GM18519 (cell line): ENCODE measurements at regions not wholly inside any gene's neighbourhood (a gene's known extent, or its start where the extent isn't known, plus 50 kb on each side); places are given as distances from the start of the nearest gene placed in this dataset.

Source experiments
- ATAC-seq: cut with Tn5 transposase; IDR thresholded peaks from one replicate; pipeline ENCODE4 v1.9.1; 2021; ENCODE audit warnings: mild to moderate bottlenecking, moderate library complexity; ENCODE audit not compliant: unreplicated experiment, low FRiP score

GRCh38 chr11:91880660-91881059 lies 344.0 kb upstream of the FAT3 start:
- no peak for ATAC-seq

DNA sequence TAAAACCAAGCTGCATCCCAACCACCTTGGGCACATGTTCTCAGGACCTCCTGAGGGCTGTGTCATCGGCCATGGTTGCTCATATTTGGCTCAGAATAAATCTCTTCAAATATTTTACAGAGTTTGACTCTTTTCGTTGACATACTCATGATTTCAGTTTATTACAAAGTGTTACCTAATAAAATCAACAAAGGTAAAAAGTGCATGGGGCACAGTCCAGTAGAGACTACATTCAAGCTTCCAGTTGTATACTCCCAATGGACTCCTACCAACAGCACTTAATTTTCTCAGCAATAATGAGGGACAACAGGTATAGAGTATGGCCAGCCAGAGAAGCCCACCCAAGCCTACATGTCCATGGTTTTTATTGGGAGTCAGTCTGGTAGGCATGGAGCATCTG lies 347.9 kb upstream of the FAT3 start:
- ATAC-seq: no peak

GRCh38 chr11:91872243-91872642 lies 352.4 kb upstream of the FAT3 start:
- ATAC-seq: no peak

GRCh38 chr11:91871791-91872190 lies 352.8 kb upstream of the FAT3 start:
- ATAC-seq: no peak

- no peak for ATAC-seq
Observed at GRCh38 chr11:91871048-91871447, 353.6 kb upstream of the FAT3 start.

- ATAC-seq: no peak
Observed at GRCh38 chr11:91869686-91870085, 354.9 kb upstream of the FAT3 start.

DNA sequence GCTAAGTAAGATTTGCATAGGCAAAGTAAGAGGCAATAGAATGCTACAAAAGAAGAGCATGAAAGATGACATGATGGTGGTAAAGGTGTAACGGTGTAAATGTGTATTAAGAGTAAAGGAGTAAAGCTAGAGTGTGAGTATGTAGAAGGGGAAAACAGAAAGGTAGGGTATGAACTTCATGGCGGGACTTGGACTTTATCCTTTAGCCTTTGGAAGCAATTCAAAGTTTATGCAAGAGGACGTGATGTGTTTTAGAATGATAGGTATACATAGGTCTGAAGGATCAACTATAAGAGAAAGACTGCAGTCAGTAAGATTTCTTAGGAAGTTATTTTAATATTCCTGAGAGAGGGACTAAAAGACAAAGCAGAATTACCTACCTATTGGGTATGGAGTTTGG lies 358.0 kb upstream of the FAT3 start:
- no peak for ATAC-seq

GRCh38 chr11:91860661-91861060 lies 364.0 kb upstream of the FAT3 start:
- ATAC-seq: no peak

DNA sequence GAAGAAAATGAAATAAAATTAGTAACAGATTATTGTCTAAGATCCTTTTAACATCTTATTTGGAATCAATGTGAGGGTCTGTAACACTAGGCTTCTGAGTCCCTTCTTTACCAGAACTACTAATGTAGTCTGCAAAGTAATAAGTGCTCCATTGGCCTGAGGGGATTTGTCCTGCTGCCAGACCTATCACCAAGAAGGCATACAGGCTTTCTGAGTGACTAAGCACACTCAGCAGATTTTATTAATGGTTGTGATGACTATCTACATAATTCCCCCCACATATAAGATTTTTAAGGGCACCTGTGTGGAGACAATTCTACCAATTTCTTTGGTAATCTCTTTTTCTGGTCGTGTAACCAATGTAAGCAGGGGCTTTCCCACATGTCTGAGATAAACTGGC lies 365.0 kb upstream of the FAT3 start:
- no peak for ATAC-seq

- ATAC-seq: no peak
Observed at GRCh38 chr11:91857179-91857578, 367.4 kb upstream of the FAT3 start.

- no peak for ATAC-seq
Observed at GRCh38 chr11:91854780-91855179, 369.8 kb upstream of the FAT3 start.

- no peak for ATAC-seq
Observed at GRCh38 chr11:91854171-91854570, 370.4 kb upstream of the FAT3 start.

- no peak for ATAC-seq
Observed at GRCh38 chr11:91851908-91852307, 372.7 kb upstream of the FAT3 start.

DNA sequence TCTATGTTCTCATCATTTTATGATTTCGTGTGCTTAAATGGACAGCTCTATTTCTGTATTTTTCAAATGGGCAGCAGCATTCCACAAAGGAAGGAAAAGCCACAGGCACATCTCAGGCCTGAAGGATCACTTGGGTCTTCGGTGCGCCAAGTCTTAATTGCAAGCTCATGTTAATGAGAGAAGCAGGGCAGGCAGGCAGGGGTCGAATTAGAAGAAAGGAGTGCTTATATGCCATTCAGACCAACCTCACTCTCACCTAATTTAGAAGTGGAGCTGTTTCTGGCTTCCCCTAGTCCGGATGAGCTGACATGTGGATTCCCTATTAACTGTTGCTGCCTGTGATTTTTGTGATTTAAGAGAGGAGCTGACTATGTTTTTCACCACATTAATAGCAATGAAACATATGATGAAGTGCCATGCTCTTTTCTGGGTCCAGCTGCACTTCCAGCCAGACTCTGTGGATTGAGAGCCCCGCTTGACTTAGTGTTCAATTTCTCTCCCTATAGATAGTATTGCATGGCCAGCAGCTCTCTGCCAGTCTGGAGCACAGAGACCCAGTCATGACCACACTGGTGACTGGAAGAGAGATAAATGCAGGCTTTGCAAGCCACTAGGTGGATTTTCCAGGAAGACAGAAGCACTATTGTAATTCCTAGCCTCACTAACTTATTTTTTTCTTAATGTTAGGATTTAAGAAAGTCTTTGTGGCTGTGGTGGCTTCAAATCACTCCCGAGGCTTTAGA lies 373.9 kb upstream of the FAT3 start:
- ATAC-seq: no peak

GRCh38 chr11:91850021-91850420 lies 374.6 kb upstream of the FAT3 start:
- no peak for ATAC-seq

DNA sequence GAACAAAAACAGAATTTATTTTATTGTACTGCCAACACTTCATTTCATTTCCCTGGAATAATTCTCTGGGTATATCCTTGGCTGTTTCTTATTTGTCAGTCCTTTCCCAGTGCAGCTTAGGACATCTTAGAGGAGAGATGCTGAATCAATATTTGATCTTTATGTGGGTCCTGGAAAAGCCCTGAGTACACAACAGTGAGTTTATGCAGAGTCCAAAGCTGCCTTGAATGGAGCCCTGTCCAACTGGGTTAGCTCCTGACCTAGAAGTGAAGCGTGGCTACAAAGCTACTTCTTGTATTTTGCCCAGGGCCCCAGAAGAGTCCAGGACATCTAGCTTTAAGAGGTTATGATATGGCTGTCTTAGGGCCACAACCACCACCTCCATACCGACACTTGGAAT lies 378.0 kb upstream of the FAT3 start:
- no peak for ATAC-seq

DNA sequence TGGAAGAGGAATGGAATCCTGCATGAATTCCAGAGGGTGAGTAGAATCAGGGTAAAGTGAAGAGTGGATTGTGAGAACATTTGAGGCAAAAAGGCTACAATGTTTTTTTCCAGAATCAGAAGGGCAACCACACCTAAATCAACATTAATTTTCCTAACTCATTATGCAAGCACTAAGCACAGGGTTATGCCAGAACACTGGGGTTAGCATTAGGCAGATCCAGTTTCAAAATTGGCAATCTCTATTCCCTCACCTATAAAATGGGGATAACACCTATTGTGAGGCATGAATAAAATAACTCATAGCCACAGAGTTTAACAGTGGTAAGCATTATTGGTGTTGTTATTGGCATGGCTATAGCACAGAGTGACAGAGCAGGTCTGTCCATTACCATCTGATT lies 378.6 kb upstream of the FAT3 start:
- ATAC-seq: no peak

GRCh38 chr11:91840640-91841240 lies 383.9 kb upstream of the FAT3 start:
- no peak for ATAC-seq

DNA sequence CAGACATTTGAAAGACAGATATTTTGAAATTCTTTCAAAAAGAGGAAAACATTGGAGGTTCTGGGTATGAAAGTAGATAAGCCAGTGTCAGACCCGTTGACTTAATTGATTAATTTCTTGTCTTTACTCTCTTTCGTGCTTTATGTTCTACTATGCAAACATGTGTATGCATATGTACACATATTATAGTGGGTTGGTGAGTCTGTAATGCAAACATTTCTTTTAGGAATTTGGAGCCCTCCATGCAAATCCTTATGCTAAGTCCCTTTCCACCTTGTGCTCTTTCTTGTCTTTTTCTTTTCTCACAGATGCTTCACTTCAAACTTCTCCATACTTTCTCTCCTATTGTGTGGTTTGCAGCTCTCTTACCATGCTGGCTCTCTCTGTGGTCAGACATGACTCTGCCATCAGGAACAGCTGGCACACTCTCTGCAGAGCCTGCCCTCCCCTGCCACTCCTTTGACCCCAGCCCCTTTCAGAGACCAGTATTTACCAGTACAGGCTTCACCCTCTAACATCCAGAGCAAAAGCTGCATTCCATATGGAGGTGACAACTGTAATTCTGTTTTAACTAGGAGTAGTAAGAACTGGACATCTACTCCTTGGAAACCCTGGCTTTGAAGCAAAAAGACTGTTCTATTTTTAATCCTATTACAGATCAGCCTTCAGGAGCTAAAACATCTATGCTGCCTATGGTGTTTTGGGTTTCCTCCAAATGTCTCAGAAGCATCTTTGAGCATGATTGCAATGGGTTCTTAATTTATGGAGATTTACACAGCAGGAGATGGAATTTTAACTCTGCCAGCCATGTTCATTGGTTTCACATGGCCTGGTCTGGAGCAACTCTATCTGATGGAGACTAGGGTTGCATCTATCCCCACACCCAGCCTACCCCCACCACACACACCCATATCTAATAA lies 386.9 kb upstream of the FAT3 start:
- ATAC-seq: no peak

GRCh38 chr11:91835051-91835560 lies 389.5 kb upstream of the FAT3 start:
- ATAC-seq: no peak

- no peak for ATAC-seq
Observed at GRCh38 chr11:91828901-91829300, 395.7 kb upstream of the FAT3 start.
